Activated CD4-positive, alpha-beta T cell treated with anti-CD3 and anti-CD28 coated beads, Interleukin-2, amount 50 U/mL, for 1 hour (primary cell): ENCODE measurements at regions not wholly inside any gene's neighbourhood (a gene's known extent, or its start where the extent isn't known, plus 50 kb on each side); places are given as distances from the start of the nearest gene placed in this dataset.
"Not testable (repeated sequence)": the region's sequence is repeated elsewhere in the genome, so short reads cannot be mapped to it uniquely, and the experiment has no call there.

Experiments
- DNase-seq: peaks from one replicate; pipeline ENCODE4 v3.0.0-alpha.2; 2020

GRCh38 chr3:87101861-87102625 is 111.1 kb upstream of the VGLL3 start:
- no peak for DNase-seq

DNA sequence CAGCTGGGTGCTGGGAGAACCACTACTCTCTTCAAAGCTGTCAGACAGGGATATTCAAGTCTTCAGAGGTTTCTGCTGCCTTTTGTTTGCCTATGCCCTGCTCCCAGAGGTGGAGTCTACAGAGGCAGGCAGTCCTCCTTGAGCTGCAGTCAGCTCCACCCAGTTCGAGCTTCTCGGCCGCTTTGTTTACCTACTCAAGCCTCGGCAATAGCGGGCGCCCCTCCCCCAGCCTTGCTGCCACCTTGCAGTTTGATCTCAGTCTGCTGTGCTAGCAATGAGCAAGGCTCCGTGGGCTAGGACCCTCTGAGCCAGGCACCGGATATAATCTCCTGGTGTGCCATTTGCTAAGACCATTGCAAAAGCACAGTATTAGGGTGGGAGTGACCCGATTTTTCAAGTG is 106.8 kb upstream of the VGLL3 start:
- not testable (repeated sequence) for DNase-seq

DNA sequence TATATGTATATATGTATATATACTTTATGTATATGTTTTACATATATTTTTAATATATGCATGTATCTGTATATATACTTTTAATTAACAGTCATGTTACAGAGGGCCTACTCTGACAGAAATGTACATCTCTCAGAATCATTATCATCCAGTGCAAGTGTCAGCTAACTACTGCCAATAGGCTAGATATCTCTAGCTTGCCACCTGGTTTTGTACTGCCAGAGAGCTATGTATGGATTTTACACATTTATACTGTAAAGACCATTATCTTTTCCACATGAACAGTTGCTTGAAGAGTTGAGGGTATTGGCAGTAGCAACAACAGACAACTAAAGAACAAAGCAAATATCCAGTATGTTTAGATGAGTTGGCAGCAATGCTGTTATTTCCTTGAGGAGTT is 99.7 kb upstream of the VGLL3 start:
- DNase-seq: no peak

- DNase-seq: no peak
These were observed 98.3 kb upstream of the VGLL3 start for GRCh38 chr3:87088993-87089841.

GRCh38 chr3:87088430-87088992 is 97.6 kb upstream of the VGLL3 start:
- DNase-seq: no peak

- no peak for DNase-seq
These were observed 93.9 kb upstream of the VGLL3 start for GRCh38 chr3:87084868-87085267.

DNA sequence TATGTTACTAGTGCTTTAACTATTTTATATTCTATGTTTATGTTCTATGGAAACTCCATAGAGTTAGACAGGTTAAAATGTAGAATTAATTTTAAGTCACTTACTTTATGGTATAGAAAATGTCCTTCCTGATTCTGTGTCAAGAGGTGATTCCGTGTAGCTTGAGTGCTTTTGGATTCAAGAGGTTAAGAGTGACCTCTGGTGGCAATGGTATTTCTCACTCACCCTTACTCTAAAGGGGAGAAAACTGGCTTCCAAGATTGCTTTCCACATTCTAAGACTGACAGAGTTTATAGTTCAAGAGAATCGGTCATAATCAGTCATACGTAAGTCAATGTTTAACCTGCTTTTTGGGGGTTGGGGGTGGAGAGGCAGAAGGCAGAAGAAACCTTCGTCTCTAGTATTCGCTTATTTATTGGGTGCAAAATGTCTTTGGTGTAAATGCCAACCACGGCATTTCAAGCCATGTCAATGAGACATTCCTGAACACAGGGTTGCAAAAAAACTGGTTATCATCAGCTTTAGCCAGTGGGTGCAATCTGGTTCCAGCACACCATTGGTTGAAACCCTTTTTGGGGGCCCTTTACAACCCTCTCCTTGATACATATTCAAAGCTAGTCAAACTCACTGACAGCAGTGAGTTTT is 92.0 kb upstream of the VGLL3 start:
- DNase-seq: no peak

- no peak for DNase-seq
These were observed 86.4 kb upstream of the VGLL3 start for GRCh38 chr3:87077355-87077754.

DNA sequence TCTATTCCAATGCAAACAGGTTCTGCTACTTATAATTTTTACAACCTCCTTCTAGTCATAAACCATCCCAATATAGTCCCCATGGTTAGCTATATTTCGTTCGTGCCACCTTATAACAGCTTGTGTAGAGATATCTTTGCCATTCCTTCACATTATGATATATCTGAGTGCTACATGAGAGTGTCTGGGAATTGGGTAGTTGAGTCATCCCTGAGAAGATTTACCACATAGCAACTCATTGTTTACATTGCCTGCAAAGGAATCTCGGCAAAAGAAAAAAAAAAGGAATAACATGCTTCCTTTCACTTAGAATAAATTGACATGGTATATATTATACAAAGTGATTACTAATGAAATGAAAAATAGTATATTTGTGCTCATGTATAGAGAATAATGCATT is 86.0 kb upstream of the VGLL3 start:
- DNase-seq: no peak

DNA sequence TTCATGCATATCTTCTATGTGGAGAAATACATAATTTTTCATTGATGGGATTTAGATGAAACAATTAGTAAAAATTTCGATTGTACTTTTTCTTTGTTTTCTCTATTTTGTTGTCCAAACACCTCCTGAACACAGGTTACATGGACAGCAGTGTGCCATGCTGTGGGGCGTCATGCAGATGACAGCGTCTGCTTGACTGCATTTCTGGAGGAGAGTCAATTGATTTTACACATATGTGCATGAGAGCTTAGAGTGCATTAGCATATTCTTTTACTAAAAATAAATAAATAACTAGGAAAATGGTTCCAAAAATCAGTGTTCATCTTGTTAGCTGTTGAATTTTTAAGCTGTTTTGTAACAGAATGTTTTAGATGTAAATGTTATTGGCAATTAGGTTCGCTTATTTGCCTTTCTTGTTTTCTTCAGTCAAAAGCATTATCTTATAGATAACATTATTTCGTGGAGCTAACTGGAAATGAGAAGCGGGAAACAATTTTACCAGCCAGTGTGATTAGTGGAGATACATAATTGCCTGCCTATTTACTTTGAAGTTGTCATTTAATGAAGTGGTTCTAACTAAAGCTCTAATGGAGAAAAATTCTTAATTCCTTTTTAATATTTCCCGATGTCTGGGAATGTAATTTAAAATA is 82.7 kb upstream of the VGLL3 start:
- DNase-seq: no peak

DNA sequence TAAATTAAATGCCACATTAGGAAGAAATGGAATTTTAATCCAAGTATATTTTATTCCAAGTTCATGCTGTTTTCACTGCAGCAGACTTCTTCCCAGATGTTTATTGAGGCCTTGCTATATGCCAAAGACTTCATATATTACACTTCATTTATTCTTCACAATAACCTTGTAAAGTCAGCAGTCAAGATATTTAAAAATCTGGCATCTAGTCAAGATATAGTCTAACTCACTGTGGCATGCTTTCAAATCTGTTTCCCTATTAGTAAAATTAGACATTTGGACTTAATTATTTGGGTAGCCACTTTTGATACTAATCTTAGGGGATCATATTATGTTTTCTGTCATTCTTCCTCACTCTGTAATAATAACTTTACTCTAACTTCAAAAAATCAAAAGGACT is 81.5 kb upstream of the VGLL3 start:
- DNase-seq: no peak

DNA sequence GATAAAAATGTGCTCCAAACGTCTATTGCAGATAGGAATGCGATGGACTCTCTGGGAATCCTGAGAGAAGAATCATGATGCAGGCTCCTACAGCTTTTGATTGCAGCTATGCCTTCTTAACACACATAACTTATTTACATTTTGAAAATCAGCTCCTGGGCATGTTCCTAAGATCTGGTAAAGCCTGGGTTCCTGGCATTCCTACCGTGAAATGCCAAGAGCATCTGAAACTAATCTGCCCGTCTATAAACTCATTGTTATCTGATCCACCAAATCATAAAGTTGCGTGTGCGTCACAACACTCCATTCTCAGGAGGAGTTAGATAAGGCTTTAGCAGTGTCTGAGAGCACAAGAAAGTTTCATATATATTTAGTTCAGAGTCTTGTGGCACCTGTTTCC is 79.0 kb upstream of the VGLL3 start:
- no peak for DNase-seq

DNA sequence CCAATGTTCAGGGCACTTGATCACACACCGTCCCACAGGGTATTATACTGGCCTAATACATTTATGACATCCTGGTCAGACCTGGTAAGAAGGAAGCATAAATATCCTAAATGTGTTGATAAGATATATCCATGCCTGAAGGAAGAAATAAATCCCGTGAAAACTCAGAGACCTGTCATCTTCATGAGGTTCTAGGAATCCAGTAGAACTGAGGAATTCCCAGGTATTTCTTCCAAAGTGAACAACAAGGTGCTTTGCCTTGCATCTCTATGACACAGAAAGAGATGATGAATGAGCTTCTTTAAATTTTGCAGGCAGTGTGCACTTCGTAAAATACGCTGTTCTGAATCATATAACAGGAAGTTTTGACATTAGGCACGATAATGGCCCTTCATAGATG is 78.1 kb upstream of the VGLL3 start:
- no peak for DNase-seq

DNA sequence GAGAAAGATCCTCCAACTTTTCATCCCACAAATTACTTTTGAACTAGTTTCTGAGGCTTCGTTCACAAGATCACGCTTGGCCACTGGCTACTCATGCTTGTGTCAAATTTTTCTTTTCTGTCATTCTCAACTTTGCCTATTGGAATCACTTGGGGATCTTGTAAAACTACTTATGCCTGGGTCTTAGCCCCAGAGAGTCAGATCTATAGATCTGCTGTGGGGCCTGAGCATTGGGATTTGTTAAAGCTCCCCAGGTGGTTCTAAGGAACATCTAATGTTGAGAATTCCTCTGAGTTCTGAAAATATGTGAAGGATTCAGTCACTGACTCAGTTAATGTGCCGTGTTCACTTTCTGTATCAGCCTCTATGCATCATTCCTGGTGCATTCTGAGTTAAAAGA is 71.7 kb upstream of the VGLL3 start:
- no peak for DNase-seq

- no peak for DNase-seq
These were observed 66.5 kb upstream of the VGLL3 start for GRCh38 chr3:87057474-87057873.

DNA sequence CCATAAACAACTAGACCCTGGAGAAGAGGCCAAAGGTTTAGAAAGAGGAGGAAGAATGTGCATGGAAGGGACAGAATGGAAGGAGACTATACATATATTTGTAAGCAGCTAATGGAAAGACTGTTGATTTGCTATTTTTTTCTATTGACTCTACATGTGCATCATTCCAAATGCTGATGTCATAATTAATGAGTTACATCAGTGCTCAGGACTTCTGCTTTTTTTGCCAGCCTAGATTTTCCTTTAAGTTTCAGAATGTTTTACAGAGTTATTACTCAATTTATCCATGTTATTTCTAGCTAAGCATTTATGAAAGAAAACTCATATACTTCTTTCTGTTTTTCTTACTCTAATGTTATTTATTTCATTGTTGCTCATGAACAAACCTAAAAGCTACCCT is 62.6 kb upstream of the VGLL3 start:
- DNase-seq: no peak

- DNase-seq: no peak
These were observed 61.7 kb upstream of the VGLL3 start for GRCh38 chr3:87052499-87053260.

- no peak for DNase-seq
These were observed 56.9 kb upstream of the VGLL3 start for GRCh38 chr3:87047852-87048251.

- DNase-seq: no peak
These were observed 55.3 kb upstream of the VGLL3 start for GRCh38 chr3:87046241-87046640.

- DNase-seq: no peak
These were observed 54.5 kb upstream of the VGLL3 start for GRCh38 chr3:87045473-87045872.

DNA sequence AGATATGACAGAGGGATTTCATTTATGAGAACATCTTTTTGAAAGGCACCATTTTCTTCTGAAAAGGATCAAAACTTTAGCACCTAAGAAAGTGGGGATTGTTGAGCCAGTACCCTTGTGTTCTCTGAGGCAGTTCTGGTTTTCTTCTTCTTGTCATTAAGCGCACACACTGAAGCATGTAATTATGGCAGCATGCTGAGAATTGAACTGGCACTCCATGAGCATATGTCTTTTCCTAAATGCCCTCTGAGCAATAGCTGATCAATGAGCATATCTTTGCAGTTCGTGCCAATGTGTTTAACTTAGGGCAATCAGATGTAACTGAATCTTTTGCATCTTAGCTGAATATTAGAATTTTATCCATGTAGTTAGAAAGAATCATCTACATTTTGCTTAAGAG is 53.9 kb upstream of the VGLL3 start:
- DNase-seq: no peak

- no peak for DNase-seq
These were observed 53.5 kb upstream of the VGLL3 start for GRCh38 chr3:87044409-87044808.
